ENCODE measurements at regions not wholly inside any gene's neighbourhood (a gene's known extent, or its start where the extent isn't known, plus 50 kb on each side); places are given as distances from the start of the nearest gene placed in this dataset.

- no peak for DNase-seq (ENCODE audit: low read depth in 3 of 3)
Observed at GRCh38 chr2:611519-611918, 65.7 kb downstream of the TMEM18 start.

GRCh38 chr2:610491-610890, 66.7 kb downstream of the TMEM18 start:
- no peak for DNase-seq (ENCODE audit: low read depth in 3 of 3)

GRCh38 chr2:609881-610280, 67.3 kb downstream of the TMEM18 start:
- DNase-seq (ENCODE audit: low read depth in 3 of 3) = no peak

- DNase-seq (ENCODE audit: low read depth in 3 of 3) = no peak
Observed at GRCh38 chr2:609449-609848, 67.8 kb downstream of the TMEM18 start.

- DNase-seq (ENCODE audit: low read depth in 3 of 3) = no peak
Observed at GRCh38 chr2:608711-609110, 68.5 kb downstream of the TMEM18 start.

- no peak for DNase-seq (ENCODE audit: low read depth in 3 of 3)
Observed at GRCh38 chr2:608297-608696, 68.9 kb downstream of the TMEM18 start.

- DNase-seq (ENCODE audit: low read depth in 3 of 3) = no peak
Observed at GRCh38 chr2:607709-608108, 69.5 kb downstream of the TMEM18 start.

GRCh38 chr2:607172-607571, 70.0 kb downstream of the TMEM18 start:
- DNase-seq (ENCODE audit: low read depth in 3 of 3) = no peak

- no peak for DNase-seq (ENCODE audit: low read depth in 3 of 3)
Observed at GRCh38 chr2:605674-606608, 71.3 kb downstream of the TMEM18 start.

- DNase-seq (ENCODE audit: low read depth in 3 of 3) = no peak
Observed at GRCh38 chr2:604854-605524, 72.2 kb downstream of the TMEM18 start.

GRCh38 chr2:604385-604784, 72.8 kb downstream of the TMEM18 start:
- no peak for DNase-seq (ENCODE audit: low read depth in 3 of 3)

GRCh38 chr2:603869-604268, 73.3 kb downstream of the TMEM18 start:
- no peak for DNase-seq (ENCODE audit: low read depth in 3 of 3)

- DNase-seq (ENCODE audit: low read depth in 3 of 3) = no peak
Observed at GRCh38 chr2:603427-603826, 73.8 kb downstream of the TMEM18 start.

GRCh38 chr2:602571-603359, 74.4 kb downstream of the TMEM18 start:
- no peak for DNase-seq (ENCODE audit: low read depth in 3 of 3)

GRCh38 chr2:601806-602455, 75.3 kb downstream of the TMEM18 start:
- no peak for DNase-seq (ENCODE audit: low read depth in 3 of 3)

GRCh38 chr2:601387-601698, 75.9 kb downstream of the TMEM18 start:
- DNase-seq (ENCODE audit: low read depth in 3 of 3) = no peak

GRCh38 chr2:600542-601386, 76.4 kb downstream of the TMEM18 start:
- DNase-seq (ENCODE audit: low read depth in 3 of 3) = no peak

- DNase-seq (ENCODE audit: low read depth in 3 of 3) = no peak
Observed at GRCh38 chr2:599601-600000, 77.6 kb downstream of the TMEM18 start.

GRCh38 chr2:598058-598802, 79.0 kb downstream of the TMEM18 start:
- DNase-seq (ENCODE audit: low read depth in 3 of 3) = no peak

- no peak for DNase-seq (ENCODE audit: low read depth in 3 of 3)
Observed at GRCh38 chr2:595831-596592, 81.2 kb downstream of the TMEM18 start.
